ENCODE measurements at regions not wholly inside any gene's neighbourhood (a gene's known extent, or its start where the extent isn't known, plus 50 kb on each side); places are given as distances from the start of the nearest gene placed in this dataset.

GRCh38 chr12:114912811-114913210 lies 228.8 kb upstream of the TBX3 start:
- FAIRE-seq = no peak
- Histone ChIP-seq H3K36me3 (ENCODE audit: control insufficient read depth in 2 of 2, extremely low read depth in 1 of 2, insufficient read depth in 2 of 2, low read length in 2 of 2) (no peaks in the 10 kb centered on the region), H3K9me1 (replicated peaks; ENCODE audit: control insufficient read depth, extremely low read depth, insufficient read depth, low read length) (no peaks in the 10 kb centered on the region), H3K27me3 (ENCODE audit: control insufficient read depth in 2 of 2, insufficient read depth in 2 of 2, low read length in 2 of 2) (no peaks in the 10 kb centered on the region), H3K4me1 (ENCODE audit: control insufficient read depth, extremely low read depth, insufficient read depth, low read length) (no peaks in the 10 kb centered on the region), H3K4me3 (replicated peaks in 1 of 3; ENCODE audit: insufficient read depth in 1 of 3, low read depth in 1 of 3, low read length in 3 of 3) (no peak overlapping the region), H3K9ac (replicated peaks; ENCODE audit: extremely low read depth, insufficient read depth, low read length) (no peak overlapping the region), H4K20me1 (replicated peaks; ENCODE audit: control insufficient read depth, extremely low read depth, insufficient read depth, low read length) (no peaks in the 10 kb centered on the region), H3K27ac (ENCODE audit: insufficient read depth, low read depth, low read length) (no peak overlapping the region), H3K79me2 (ENCODE audit: control insufficient read depth, insufficient read depth, low read length) (no peaks in the 10 kb centered on the region), H3K4me2 (ENCODE audit: insufficient read depth, low read length) (no peak overlapping the region), H2AFZ (ENCODE audit: low read depth, low read length) (no peak overlapping the region), H3K9me3 (replicated peaks; ENCODE audit: control insufficient read depth, insufficient read depth, low read length) (peaks cover 5% of the 10 kb centered on the region)
- dilution Hi-C loops (cut with MboI; ENCODE audit: extremely low pct_ligation_motif_present, low sequenced_read_pairs) (no loop called here), intact Hi-C loops (cut with micrococcal nuclease) (no loop called here)
- CTCF ChIA-PET = no interaction called here
- no peak for TF ChIP-seq CTCF (IDR thresholded peaks at IDR 0.05; ENCODE audit: extremely low read depth in 1 of 2, insufficient read depth in 1 of 2, low read depth in 1 of 2, low read length in 2 of 2)
- no peak for TF ChIP-seq GATA2 (IDR thresholded peaks at IDR 0.05; ENCODE audit: insufficient read depth, insufficient read length, low read depth, low read length)
- POLR2A ChIA-PET = no interaction called here
- DNase-seq (ENCODE audit: low read depth, low spot score) = no peak
- no TSS peak for BruUV-seq (replicated peaks)

- no peak overlapping the region for H3K9ac ChIP-seq (replicated peaks; ENCODE audit: extremely low read depth, insufficient read depth, low read length)
Observed at GRCh38 chr12:114911196-114911595, 227.2 kb upstream of the TBX3 start.

More at GRCh38 chr12:114911196-114911595, 227.2 kb upstream of the TBX3 start:
- H3K4me2 ChIP-seq (ENCODE audit: insufficient read depth, low read length) = no peak overlapping the region
- H3K79me2 ChIP-seq (ENCODE audit: control insufficient read depth, insufficient read depth, low read length) = no peaks in the 10 kb centered on the region
- H3K27me3 ChIP-seq (ENCODE audit: control insufficient read depth in 2 of 2, insufficient read depth in 2 of 2, low read length in 2 of 2) = no peaks in the 10 kb centered on the region
- TF ChIP-seq MYC (IDR thresholded peaks at IDR 0.05; ENCODE audit: low read depth, low read length) (no peak), POLR2AphosphoS5 (IDR thresholded peaks at IDR 0.05; ENCODE audit: insufficient read depth, low read depth, low read length) (no peak), MAX (IDR thresholded peaks at IDR 0.05; ENCODE audit: insufficient read depth, insufficient read length) (no peak), POLR2A (IDR thresholded peaks at IDR 0.05; ENCODE audit: low read depth, low read length) (no peak), GATA2 (IDR thresholded peaks at IDR 0.05; ENCODE audit: insufficient read depth, insufficient read length, low read depth, low read length) (no peak), CTCF (IDR thresholded peaks at IDR 0.05; ENCODE audit: extremely low read depth in 1 of 2, insufficient read depth in 1 of 2, low read depth in 1 of 2, low read length in 2 of 2) (no peak), JUN (IDR thresholded peaks at IDR 0.05; ENCODE audit: borderline replicate concordance, insufficient read depth, insufficient read length, low read depth) (no peak), EZH2 (IDR thresholded peaks at IDR 0.05; ENCODE audit: borderline replicate concordance, low read depth, low read length, severe bottlenecking) (no peak), FOS (IDR thresholded peaks at IDR 0.05; ENCODE audit: borderline replicate concordance, insufficient read depth, low read length) (no peak)
- no peak for DNase-seq (ENCODE audit: low read depth, low spot score)
- no peak overlapping the region for H3K4me3 ChIP-seq (replicated peaks in 1 of 3; ENCODE audit: insufficient read depth in 1 of 3, low read depth in 1 of 3, low read length in 3 of 3)
- no peak overlapping the region for H3K27ac ChIP-seq (ENCODE audit: insufficient read depth, low read depth, low read length)
- H4K20me1 ChIP-seq (replicated peaks; ENCODE audit: control insufficient read depth, extremely low read depth, insufficient read depth, low read length) = no peaks in the 10 kb centered on the region
- no peaks in the 10 kb centered on the region for H3K9me1 ChIP-seq (replicated peaks; ENCODE audit: control insufficient read depth, extremely low read depth, insufficient read depth, low read length)
- no peak overlapping the region for H2AFZ ChIP-seq (ENCODE audit: low read depth, low read length)
- POLR2A ChIA-PET = no interaction called here
- peaks cover 2% of the 10 kb centered on the region for H3K9me3 ChIP-seq (replicated peaks; ENCODE audit: control insufficient read depth, insufficient read depth, low read length)
- dilution Hi-C loops (cut with MboI; ENCODE audit: extremely low pct_ligation_motif_present, low sequenced_read_pairs) = no loop called here
- CTCF ChIA-PET = no interaction called here
- no peak for FAIRE-seq
- BruUV-seq (replicated peaks) = no TSS peak
- no peaks in the 10 kb centered on the region for H3K4me1 ChIP-seq (ENCODE audit: control insufficient read depth, extremely low read depth, insufficient read depth, low read length)
- H3K36me3 ChIP-seq (ENCODE audit: control insufficient read depth in 2 of 2, extremely low read depth in 1 of 2, insufficient read depth in 2 of 2, low read length in 2 of 2) = no peaks in the 10 kb centered on the region
- intact Hi-C loops (cut with micrococcal nuclease) = no loop called here

Measured in endothelial cell of umbilical vein (primary cell).